HG03460 (cell line): ENCODE measurements at regions not wholly inside any gene's neighbourhood (a gene's known extent, or its start where the extent isn't known, plus 50 kb on each side); places are given as distances from the start of the nearest gene placed in this dataset.
A peak's percentile ranks its signal among the peaks of the same experiment; 100 is the strongest.
"Not testable (repeated sequence)": the region's sequence is repeated elsewhere in the genome, so short reads cannot be mapped to it uniquely, and the experiment has no call there.

ENCODE experiments used
- ATAC-seq: cut with Tn5 transposase; IDR thresholded peaks from one replicate; pipeline ENCODE4 v1.9.1; 2021; ENCODE audit not compliant: unreplicated experiment

GRCh38 chr5:42950116-42950455 lies 90.0 kb downstream of the ANXA2R start:
- no peak for ATAC-seq

GRCh38 chr5:42949348-42950115 lies 90.6 kb downstream of the ANXA2R start:
- ATAC-seq, result peak; percentile 57

- no peak for ATAC-seq
Observed at GRCh38 chr5:42948961-42949347, 91.2 kb downstream of the ANXA2R start.

- ATAC-seq, result no peak
Observed at GRCh38 chr5:42944989-42945388, 95.1 kb downstream of the ANXA2R start.

GRCh38 chr5:42943931-42944631 lies 96.0 kb downstream of the ANXA2R start:
- no peak for ATAC-seq

- no peak for ATAC-seq
Observed at GRCh38 chr5:42940853-42941252, 99.3 kb downstream of the ANXA2R start.

- ATAC-seq, result not testable (repeated sequence)
Observed at GRCh38 chr5:42932011-42932410, 108.1 kb downstream of the ANXA2R start.

- ATAC-seq, result not testable (repeated sequence)
Observed at GRCh38 chr5:42931451-42931850, 108.7 kb downstream of the ANXA2R start.

- no peak for ATAC-seq
Observed at GRCh38 chr5:42930934-42931333, 109.2 kb downstream of the ANXA2R start.

- no peak for ATAC-seq
Observed at GRCh38 chr5:42929871-42930270, 110.2 kb downstream of the ANXA2R start.

GRCh38 chr5:42927730-42928129 lies 112.4 kb downstream of the ANXA2R start:
- ATAC-seq, result no peak

GRCh38 chr5:42924686-42925085 lies 113.0 kb upstream of the SELENOP start:
- ATAC-seq, result no peak

- ATAC-seq, result no peak
Observed at GRCh38 chr5:42924226-42924625, 112.5 kb upstream of the SELENOP start.

- no peak for ATAC-seq
Observed at GRCh38 chr5:42923710-42924109, 112.0 kb upstream of the SELENOP start.

GRCh38 chr5:42919600-42919999 lies 107.9 kb upstream of the SELENOP start:
- ATAC-seq, result no peak

GRCh38 chr5:42915306-42915866 lies 103.7 kb upstream of the SELENOP start:
- ATAC-seq, result no peak

- ATAC-seq, result no peak
Observed at GRCh38 chr5:42912184-42912798, 100.6 kb upstream of the SELENOP start.

- peak; percentile 96 for ATAC-seq
Observed at GRCh38 chr5:42908509-42909488, 97.1 kb upstream of the SELENOP start.

- ATAC-seq, result no peak
Observed at GRCh38 chr5:42908086-42908485, 96.4 kb upstream of the SELENOP start.

- no peak for ATAC-seq
Observed at GRCh38 chr5:42905827-42906226, 94.1 kb upstream of the SELENOP start.

GRCh38 chr5:42900734-42901133 lies 89.0 kb upstream of the SELENOP start:
- ATAC-seq, result no peak
